ENCODE measurements at regions not wholly inside any gene's neighbourhood (a gene's known extent, or its start where the extent isn't known, plus 50 kb on each side); places are given as distances from the start of the nearest gene placed in this dataset.

GRCh38 chr21:26784974-26785373, 60.2 kb downstream of the ADAMTS1 start:
- no peak overlapping the region for H3K27ac ChIP-seq (ENCODE audit: low read length)
- no peaks in the 10 kb centered on the region for H3K27me3 ChIP-seq (ENCODE audit: control insufficient read depth, insufficient read depth, low read length)
- DNase-seq: no peak
- WGBS (ENCODE audit: insufficient coverage, low lambda C conversion rate): 100% methylated on average over 1 of the region's 3 CpGs
- H3K4me1 ChIP-seq (ENCODE audit: control insufficient read depth, insufficient read depth, low read length): no peaks in the 10 kb centered on the region
- H3K4me3 ChIP-seq (ENCODE audit: low read length): no peak overlapping the region
- no peaks in the 10 kb centered on the region for H3K9me3 ChIP-seq (ENCODE audit: control insufficient read depth, low read depth, low read length)
- H3K36me3 ChIP-seq (ENCODE audit: control insufficient read depth, insufficient read depth, low read length): no peaks in the 10 kb centered on the region

GRCh38 chr21:26783466-26784195, 61.6 kb downstream of the ADAMTS1 start:
- Histone ChIP-seq H3K9me3 (ENCODE audit: control insufficient read depth, low read depth, low read length) (no peaks in the 10 kb centered on the region), H3K27me3 (ENCODE audit: control insufficient read depth, insufficient read depth, low read length) (peaks cover 2% of the 10 kb centered on the region), H3K27ac (ENCODE audit: low read length) (no peak overlapping the region), H3K4me1 (ENCODE audit: control insufficient read depth, insufficient read depth, low read length) (no peaks in the 10 kb centered on the region), H3K4me3 (ENCODE audit: low read length) (no peak overlapping the region), H3K36me3 (ENCODE audit: control insufficient read depth, insufficient read depth, low read length) (no peaks in the 10 kb centered on the region)
- peak in 1 of 2 donors; percentile 32 for DNase-seq
- WGBS (ENCODE audit: insufficient coverage, low lambda C conversion rate): no CpG with 5 or more reads among the region's 1 CpG

GRCh38 chr21:26782747-26783146, 62.5 kb downstream of the ADAMTS1 start:
- WGBS (ENCODE audit: insufficient coverage, low lambda C conversion rate): 82% methylated on average over 2 of the region's 2 CpGs
- H3K27me3 ChIP-seq (ENCODE audit: control insufficient read depth, insufficient read depth, low read length): peaks cover 2% of the 10 kb centered on the region
- no peaks in the 10 kb centered on the region for H3K9me3 ChIP-seq (ENCODE audit: control insufficient read depth, low read depth, low read length)
- no peak for DNase-seq
- no peaks in the 10 kb centered on the region for H3K4me1 ChIP-seq (ENCODE audit: control insufficient read depth, insufficient read depth, low read length)
- no peak overlapping the region for H3K27ac ChIP-seq (ENCODE audit: low read length)
- H3K4me3 ChIP-seq (ENCODE audit: low read length): no peak overlapping the region
- no peaks in the 10 kb centered on the region for H3K36me3 ChIP-seq (ENCODE audit: control insufficient read depth, insufficient read depth, low read length)

- no peaks in the 10 kb centered on the region for H3K9me3 ChIP-seq (ENCODE audit: control insufficient read depth, low read depth, low read length)
- peaks cover 2% of the 10 kb centered on the region for H3K27me3 ChIP-seq (ENCODE audit: control insufficient read depth, insufficient read depth, low read length)
- DNase-seq: no peak
- no peak overlapping the region for H3K4me3 ChIP-seq (ENCODE audit: low read length)
- no peak overlapping the region for H3K27ac ChIP-seq (ENCODE audit: low read length)
- H3K4me1 ChIP-seq (ENCODE audit: control insufficient read depth, insufficient read depth, low read length): no peaks in the 10 kb centered on the region
- 80% methylated on average over 1 of the region's 3 CpGs for WGBS (ENCODE audit: insufficient coverage, low lambda C conversion rate)
- H3K36me3 ChIP-seq (ENCODE audit: control insufficient read depth, insufficient read depth, low read length): no peaks in the 10 kb centered on the region
Measured at GRCh38 chr21:26782331-26782730, 62.9 kb downstream of the ADAMTS1 start.

- no peak for DNase-seq
- Histone ChIP-seq H3K36me3 (ENCODE audit: control insufficient read depth, insufficient read depth, low read length) (no peaks in the 10 kb centered on the region), H3K9me3 (ENCODE audit: control insufficient read depth, low read depth, low read length) (no peaks in the 10 kb centered on the region), H3K27me3 (ENCODE audit: control insufficient read depth, insufficient read depth, low read length) (peaks cover 2% of the 10 kb centered on the region), H3K4me3 (ENCODE audit: low read length) (no peak overlapping the region), H3K4me1 (ENCODE audit: control insufficient read depth, insufficient read depth, low read length) (no peaks in the 10 kb centered on the region), H3K27ac (ENCODE audit: low read length) (no peak overlapping the region)
- WGBS (ENCODE audit: insufficient coverage, low lambda C conversion rate): no CpG with 5 or more reads among the region's 1 CpG
Measured at GRCh38 chr21:26781331-26781730, 63.9 kb downstream of the ADAMTS1 start.

- no peaks in the 10 kb centered on the region for H3K4me1 ChIP-seq (ENCODE audit: control insufficient read depth, insufficient read depth, low read length)
- no peak overlapping the region for H3K27ac ChIP-seq (ENCODE audit: low read length)
- no peak overlapping the region for H3K4me3 ChIP-seq (ENCODE audit: low read length)
- no peaks in the 10 kb centered on the region for H3K36me3 ChIP-seq (ENCODE audit: control insufficient read depth, insufficient read depth, low read length)
- 88% methylated on average over 2 of the region's 5 CpGs for WGBS (ENCODE audit: insufficient coverage, low lambda C conversion rate)
- H3K27me3 ChIP-seq (ENCODE audit: control insufficient read depth, insufficient read depth, low read length): peaks cover 2% of the 10 kb centered on the region
- no peak for DNase-seq
- no peaks in the 10 kb centered on the region for H3K9me3 ChIP-seq (ENCODE audit: control insufficient read depth, low read depth, low read length)
Measured at GRCh38 chr21:26777166-26777565, 68.0 kb downstream of the ADAMTS1 start.

GRCh38 chr21:26776310-26777021, 68.7 kb downstream of the ADAMTS1 start:
- DNase-seq: no peak
- Histone ChIP-seq H3K36me3 (ENCODE audit: control insufficient read depth, insufficient read depth, low read length) (no peaks in the 10 kb centered on the region), H3K27me3 (ENCODE audit: control insufficient read depth, insufficient read depth, low read length) (peaks cover 2% of the 10 kb centered on the region), H3K4me1 (ENCODE audit: control insufficient read depth, insufficient read depth, low read length) (no peaks in the 10 kb centered on the region), H3K27ac (ENCODE audit: low read length) (no peak overlapping the region), H3K9me3 (ENCODE audit: control insufficient read depth, low read depth, low read length) (no peaks in the 10 kb centered on the region), H3K4me3 (ENCODE audit: low read length) (no peak overlapping the region)
- WGBS (ENCODE audit: insufficient coverage, low lambda C conversion rate): 100% methylated on average over 1 of the region's 3 CpGs

- H3K27me3 ChIP-seq (ENCODE audit: control insufficient read depth, insufficient read depth, low read length): no peaks in the 10 kb centered on the region
- no peaks in the 10 kb centered on the region for H3K36me3 ChIP-seq (ENCODE audit: control insufficient read depth, insufficient read depth, low read length)
- no peaks in the 10 kb centered on the region for H3K4me1 ChIP-seq (ENCODE audit: control insufficient read depth, insufficient read depth, low read length)
- no peak overlapping the region for H3K27ac ChIP-seq (ENCODE audit: low read length)
- WGBS (ENCODE audit: insufficient coverage, low lambda C conversion rate): 100% methylated on average over 2 of the region's 2 CpGs
- H3K4me3 ChIP-seq (ENCODE audit: low read length): no peak overlapping the region
- DNase-seq: no peak
- no peaks in the 10 kb centered on the region for H3K9me3 ChIP-seq (ENCODE audit: control insufficient read depth, low read depth, low read length)
Measured at GRCh38 chr21:26773058-26773457, 72.2 kb downstream of the ADAMTS1 start.

- H3K27me3 ChIP-seq (ENCODE audit: control insufficient read depth, insufficient read depth, low read length): no peaks in the 10 kb centered on the region
- DNase-seq: no peak
- H3K4me3 ChIP-seq (ENCODE audit: low read length): no peak overlapping the region
- H3K9me3 ChIP-seq (ENCODE audit: control insufficient read depth, low read depth, low read length): no peaks in the 10 kb centered on the region
- H3K4me1 ChIP-seq (ENCODE audit: control insufficient read depth, insufficient read depth, low read length): no peaks in the 10 kb centered on the region
- H3K36me3 ChIP-seq (ENCODE audit: control insufficient read depth, insufficient read depth, low read length): no peaks in the 10 kb centered on the region
- H3K27ac ChIP-seq (ENCODE audit: low read length): no peak overlapping the region
- WGBS (ENCODE audit: insufficient coverage, low lambda C conversion rate): 54% methylated on average over 5 of the region's 6 CpGs
Measured at GRCh38 chr21:26769613-26770188, 75.5 kb downstream of the ADAMTS1 start.

GRCh38 chr21:26766826-26767325, 78.3 kb downstream of the ADAMTS1 start:
- Histone ChIP-seq H3K4me3 (ENCODE audit: low read length) (no peak overlapping the region), H3K36me3 (ENCODE audit: control insufficient read depth, insufficient read depth, low read length) (no peaks in the 10 kb centered on the region), H3K27ac (ENCODE audit: low read length) (no peak overlapping the region), H3K4me1 (ENCODE audit: control insufficient read depth, insufficient read depth, low read length) (no peaks in the 10 kb centered on the region), H3K27me3 (ENCODE audit: control insufficient read depth, insufficient read depth, low read length) (no peaks in the 10 kb centered on the region), H3K9me3 (ENCODE audit: control insufficient read depth, low read depth, low read length) (no peaks in the 10 kb centered on the region)
- WGBS (ENCODE audit: insufficient coverage, low lambda C conversion rate): 65% methylated on average over 4 of the region's 6 CpGs
- DNase-seq: no peak

All from large intestine (tissue), 3 donors.